Hippocampal formation (tissue), 2 donors: ENCODE measurements at regions not wholly inside any gene's neighbourhood (a gene's known extent, or its start where the extent isn't known, plus 50 kb on each side); places are given as distances from the start of the nearest gene placed in this dataset.
"Not testable (repeated sequence)": the region's sequence is repeated elsewhere in the genome, so short reads cannot be mapped to it uniquely, and the experiment has no call there.

Experiments used
- DNase-seq, 2 donors: peaks; one replicate each; lab custom pipeline; 2025; lab: John Stamatoyannopoulos, UW

DNA sequence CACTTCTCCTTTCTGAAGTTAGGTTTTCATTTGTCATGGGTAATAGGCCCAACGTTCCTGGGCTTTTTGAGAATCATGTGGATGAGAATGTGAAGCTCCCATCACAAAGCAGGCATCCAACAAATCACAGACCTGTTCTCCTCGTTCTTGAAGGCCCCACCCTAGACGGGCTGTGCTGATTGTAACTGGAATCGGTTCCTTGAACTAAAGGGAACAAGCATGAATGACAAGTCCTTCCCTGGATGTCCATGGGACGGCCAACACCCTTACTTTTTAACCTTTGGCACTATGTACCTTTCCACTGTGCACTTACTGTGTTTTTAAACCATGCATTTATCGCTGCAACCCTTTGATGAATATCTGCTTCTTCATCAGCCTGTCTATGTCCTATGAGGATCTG is 438.2 kb downstream of the CD83 start:
- DNase-seq: no peak

DNA sequence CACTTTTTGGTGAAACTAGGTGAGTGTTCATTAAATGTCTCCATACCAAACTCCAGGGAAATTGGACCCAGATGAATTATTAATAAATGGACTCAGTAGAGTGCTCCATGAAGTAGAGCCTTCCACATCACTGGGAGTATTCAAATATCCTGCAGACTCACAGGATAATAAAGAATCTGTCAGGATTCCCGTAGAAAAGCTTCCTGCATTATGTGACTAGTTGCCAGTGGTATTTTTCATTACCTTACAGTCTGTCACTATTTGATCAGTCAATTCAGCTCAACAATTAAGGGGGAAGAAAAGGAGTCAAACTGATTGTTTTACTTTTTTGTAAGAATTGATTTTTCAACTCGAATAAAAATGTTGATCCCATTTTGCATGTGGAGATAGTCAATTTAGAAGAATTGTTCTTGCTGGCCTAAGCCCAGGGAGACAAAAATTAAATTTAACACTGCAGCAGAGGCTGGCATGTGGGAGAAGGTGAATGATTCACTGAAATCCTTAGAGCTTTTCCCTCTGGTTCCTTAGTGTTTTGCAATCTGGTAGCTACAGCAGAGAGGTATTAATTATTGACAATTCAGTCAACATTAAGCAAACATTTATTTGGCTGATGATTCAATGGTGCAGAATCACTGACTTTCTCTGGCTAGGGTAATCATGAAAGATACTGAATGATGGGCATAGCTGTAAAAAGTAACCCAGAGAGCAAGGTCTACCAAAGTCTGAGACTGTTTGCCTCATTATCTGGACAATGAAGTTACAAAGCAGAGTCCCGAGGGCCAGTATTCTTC is 442.4 kb downstream of the CD83 start:
- DNase-seq: no peak

DNA sequence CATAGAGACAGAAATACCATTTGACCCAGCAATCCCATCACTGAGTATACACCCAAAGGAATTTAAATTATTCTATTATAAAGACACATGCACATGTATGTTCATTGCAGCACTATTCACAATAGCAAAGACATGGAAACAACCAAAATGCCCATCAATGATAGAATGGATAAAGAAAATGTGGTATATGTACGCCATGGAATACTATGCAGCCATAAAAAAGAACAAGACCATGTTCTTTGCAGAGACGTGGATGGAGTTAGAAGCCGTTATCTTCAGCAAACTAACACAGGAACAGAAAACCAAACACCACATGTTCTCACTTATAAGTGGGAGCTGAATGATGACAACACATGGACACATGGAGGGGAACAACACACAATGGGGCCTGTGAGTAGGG is 444.0 kb downstream of the CD83 start:
- DNase-seq: not testable (repeated sequence)

DNA sequence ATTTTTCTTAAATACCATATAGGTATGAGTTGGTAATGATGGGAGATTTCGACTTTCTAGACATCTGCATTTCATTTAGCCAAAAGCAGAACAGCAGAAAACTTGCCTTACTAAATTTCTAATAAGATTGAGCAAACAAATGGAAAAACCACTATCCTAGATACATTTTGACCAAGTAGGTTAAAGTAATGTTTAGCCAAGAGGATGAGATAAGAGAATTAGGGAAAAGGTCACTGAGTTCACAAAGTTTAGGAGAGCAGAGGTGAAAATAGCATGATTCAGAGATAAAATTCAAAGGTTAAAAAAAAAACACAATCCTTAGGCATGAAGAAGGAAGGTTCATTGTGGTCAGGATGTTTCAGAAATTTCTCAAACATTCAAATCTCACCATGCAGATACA is 450.3 kb downstream of the CD83 start:
- no peak for DNase-seq

DNA sequence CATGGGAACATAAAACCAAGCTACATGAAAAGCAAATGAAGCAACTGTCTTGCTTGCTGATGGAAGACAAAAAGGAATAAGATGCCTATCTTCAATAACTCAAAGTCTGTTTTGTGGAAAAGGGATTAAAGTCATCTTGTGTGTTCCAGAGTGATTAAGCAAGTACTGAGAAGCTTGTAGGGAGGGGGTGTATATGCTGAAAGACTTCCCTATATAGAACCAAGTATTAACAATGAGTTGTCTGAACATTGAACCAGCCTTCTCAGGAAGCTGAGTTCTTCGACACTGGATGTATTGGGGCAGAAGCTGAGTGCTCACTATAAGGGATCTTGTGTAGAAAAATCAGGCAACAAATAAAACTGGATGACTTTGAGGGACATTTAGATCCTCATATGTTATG is 451.8 kb downstream of the CD83 start:
- no peak for DNase-seq

DNA sequence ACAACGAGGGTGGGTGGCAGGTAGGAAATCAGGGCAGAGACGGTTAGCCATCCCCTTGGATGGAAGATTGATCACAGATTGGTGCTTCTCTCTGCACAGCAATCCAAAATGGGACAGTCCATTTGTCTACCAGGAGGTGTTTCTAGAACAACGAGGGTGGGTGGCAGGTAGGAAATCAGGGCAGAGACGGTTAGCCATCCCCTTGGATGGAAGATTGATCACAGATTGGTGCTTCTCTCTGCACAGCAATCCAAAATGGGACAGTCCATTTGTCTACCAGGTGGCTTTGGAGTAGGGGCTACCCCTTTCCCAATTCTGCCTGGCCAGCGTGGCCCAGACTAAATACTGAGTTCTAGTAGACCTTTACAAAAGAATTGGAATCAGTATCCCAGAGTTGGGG is 452.3 kb downstream of the CD83 start:
- DNase-seq: not testable (repeated sequence)

DNA sequence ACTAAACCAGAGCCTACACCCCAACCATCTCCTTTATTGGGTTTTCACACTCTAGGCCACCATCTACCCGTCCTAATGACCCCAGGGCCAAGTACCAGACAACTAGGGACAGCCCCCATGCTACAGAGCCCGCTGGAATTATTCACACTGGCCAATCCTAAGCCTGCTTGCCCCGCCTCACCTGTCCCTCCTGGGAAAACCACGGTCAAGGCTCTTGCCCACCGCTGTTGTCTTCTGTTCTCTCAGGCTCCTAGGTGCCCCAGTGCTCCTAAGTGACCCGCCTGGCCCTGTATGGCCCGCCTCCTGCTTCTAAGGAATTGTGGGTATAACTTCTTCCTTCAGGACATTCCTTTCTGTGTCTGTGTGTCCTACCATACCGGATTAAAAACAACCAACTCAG is 453.4 kb downstream of the CD83 start:
- DNase-seq: no peak

DNA sequence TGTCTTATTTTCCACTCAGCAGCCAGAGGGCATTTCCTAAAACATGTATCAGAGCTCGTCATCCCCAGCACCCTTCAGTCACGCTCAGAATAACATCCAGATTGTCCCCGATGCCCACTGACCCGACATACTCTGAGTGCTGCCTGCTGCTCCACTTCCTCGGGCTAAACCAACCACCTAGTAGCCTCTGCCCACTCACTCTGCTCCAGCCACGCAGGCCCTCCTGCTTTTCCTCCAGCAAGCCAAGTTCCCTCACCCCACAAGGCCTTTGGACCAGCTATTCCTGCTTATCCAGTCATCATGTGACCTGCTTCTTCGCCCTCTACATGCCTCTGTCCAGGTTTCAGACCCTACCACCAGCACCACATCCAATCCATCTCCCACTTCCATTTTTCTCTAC is 454.2 kb downstream of the CD83 start:
- DNase-seq: no peak

DNA sequence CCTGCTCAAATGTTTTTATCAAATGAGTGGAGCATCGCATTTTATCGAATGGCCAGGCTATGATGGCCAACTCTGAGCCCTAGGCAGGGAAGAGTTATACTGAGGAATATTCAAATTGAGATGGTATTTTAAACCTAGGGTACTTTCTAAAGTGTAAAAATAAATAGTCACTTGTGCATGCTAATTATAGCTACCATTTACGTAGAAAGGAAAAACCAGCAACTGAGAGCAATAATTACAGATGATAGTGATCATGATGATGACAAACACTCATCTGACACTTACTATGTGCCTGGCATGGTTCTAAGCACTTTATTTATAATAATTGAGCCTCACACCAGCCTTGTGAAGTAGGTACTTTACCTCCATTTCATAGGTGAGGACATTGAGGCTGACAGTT is 455.7 kb downstream of the CD83 start:
- no peak for DNase-seq

DNA sequence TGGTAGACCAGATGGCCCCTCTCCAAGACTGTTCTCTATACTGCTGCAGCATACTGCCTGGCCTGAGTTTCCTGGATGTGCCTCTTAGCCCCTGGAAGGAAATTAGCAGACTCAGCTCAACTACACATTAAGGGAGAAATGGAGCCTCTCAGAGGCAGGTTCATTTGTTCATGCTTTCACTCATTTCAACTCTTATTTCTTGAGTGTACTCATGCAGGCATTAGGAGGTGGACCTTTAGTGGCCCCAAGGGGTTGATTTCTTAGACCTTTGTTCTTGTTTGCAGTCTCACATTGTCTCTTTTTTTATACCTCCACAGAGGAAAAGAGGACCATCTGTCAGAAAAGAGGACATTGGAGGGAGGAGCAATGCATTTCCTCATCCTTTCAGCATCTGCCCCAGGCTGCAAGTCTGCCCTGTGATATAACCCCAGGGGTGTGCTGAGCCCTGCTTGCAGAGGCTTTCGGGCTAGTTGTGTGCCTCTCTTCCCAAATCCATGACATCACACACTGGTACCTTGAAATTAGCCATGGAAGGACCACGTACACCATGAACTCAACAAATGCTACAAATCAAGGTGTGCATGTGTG is 456.2 kb downstream of the CD83 start:
- no peak for DNase-seq

DNA sequence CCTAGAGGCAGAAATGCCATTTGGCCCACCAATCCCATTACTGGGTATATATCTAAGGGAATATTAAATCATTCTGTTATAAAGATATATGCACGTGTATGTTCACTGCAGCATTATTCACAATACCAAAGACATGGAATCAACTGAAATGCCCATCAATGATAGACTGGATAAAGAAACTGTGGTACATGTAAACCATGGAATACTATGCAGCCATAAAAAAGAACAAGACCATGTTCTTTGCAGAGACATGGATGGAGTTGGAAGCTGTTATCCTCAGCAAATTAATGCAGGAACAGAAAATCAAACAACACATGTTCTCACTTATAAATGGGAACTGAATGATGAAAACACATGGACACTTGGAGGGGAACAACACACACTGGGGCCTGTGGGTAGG is 458.4 kb downstream of the CD83 start:
- no peak for DNase-seq

DNA sequence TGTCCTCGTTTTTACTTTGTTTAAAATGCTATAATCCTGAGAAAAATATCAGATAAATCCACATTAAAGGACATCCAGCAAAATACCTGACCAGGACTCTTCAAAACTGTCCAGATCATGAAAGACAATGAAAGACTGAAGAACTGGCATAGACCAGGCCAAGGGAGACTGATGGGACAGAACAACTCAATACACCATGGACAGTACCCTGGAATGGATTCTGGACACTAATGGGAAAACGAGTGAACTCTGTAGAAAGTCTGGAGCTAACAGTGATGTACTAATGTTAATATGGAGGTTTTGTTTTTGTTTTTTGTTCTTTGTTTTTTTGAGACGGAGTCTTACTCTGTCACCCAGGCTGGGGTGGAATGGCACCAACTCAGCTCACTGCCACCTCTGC is 461.4 kb downstream of the CD83 start:
- no peak for DNase-seq

DNA sequence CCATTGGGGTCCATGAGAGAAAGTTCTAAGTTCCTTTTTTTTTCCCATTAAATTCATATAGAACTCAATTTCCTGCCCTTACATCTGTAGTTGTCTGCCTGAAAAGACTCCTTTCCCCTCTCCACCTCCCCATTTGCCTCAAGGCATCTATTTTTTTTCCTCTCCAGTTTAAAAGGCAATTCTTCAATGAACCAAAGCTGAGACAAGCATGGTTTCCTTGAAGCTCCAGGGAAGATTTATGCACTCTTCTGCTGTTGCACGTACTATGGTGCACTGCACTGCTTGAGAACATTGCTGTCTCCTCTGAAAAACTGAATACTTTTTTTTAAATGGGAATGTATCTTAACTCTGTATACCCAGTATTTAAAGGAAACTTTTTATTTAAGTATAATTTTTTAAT is 465.2 kb downstream of the CD83 start:
- DNase-seq: no peak

DNA sequence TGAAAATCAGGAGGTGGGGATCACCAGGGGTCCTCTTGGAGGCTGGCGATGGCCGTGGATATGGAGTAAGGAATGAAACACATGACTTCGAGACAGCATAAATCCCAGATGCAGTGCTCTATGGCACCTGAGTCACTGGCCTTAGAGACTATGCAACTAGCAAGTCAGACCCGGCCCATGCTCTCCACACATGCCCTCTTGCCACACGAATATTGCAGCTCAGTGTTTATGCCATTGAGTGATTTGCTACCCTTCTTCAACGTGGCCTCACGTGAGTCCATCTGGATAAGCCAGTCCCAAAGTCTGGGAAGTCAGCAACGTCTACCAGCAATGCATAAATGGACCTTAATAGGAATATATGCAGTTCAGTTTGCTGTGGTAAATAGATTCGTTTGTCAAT is 466.3 kb downstream of the CD83 start:
- no peak for DNase-seq

DNA sequence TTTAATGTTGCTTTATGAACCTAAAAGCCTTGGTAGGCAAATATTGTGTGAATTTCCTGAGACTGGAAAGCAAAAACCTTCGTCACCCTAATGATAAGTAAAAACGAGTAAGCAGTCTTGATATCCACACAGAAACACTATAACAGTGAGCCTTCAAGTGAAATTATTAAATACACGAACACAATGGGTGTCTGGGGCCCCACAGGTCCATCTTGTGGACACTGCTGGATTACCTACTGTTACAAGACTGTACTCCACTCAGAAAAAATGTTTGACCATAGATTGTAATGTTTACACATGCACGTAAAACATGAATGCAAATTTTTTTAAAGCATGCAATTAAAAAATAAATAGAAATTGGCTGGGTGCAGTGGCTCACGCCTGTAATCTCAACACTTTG is 466.9 kb downstream of the CD83 start:
- DNase-seq: no peak

DNA sequence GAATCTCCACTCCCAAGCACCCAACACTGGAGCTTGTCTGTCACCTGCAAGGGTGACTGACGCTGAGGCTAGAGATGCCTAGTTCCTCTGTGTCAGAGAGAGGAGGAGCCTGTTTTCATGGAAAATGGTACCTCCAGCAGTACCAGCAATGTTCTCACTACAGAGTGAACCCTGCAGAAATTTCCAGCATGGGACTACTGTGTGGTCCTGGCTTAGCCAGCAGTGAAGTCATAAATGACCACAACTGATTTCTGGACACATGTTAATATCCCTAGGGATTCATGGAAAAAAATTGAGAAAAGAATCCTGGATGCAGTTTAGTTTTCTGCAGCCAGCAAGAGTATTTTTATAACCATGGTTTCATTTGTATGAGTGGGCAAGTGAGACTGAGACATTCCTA is 468.1 kb downstream of the CD83 start:
- no peak for DNase-seq

DNA sequence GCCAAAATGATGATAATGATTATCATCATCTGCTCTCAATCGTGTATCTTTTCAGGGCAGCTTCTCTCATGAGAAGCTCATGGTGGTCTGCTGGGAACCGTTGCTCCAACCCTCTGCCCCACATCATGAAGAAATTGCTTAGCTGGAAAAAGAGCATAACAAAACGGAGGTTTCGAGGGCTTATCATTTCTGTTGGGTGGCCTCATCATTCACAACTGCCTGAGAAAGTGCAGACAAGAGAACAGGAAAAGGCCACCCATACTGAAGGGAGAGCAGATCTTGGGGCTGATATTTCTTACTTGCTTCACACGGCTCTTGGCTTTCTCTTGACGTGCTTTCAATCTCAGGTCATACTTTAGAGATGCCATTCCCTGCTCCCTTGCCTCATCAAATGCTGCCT is 471.6 kb downstream of the CD83 start:
- no peak for DNase-seq

DNA sequence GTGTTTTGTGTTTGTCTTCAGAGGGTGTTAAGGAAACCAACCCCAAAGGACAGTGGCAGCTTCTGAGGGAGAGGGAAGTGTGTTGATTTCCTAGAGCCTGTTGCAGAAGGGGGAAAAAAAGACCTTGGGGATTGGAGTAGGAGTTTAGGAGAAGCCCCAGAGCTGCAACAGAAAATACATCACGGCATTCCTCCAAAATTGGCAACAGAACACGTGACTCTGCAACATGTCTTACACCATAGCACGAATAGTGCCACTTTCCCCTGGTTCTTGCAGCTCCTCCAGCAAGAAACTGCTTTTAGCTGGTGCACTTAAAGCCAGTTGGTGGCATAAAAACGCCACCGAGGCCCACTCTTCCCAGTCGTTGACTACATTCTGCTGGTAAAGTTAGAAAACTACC is 473.0 kb downstream of the CD83 start:
- no peak for DNase-seq

DNA sequence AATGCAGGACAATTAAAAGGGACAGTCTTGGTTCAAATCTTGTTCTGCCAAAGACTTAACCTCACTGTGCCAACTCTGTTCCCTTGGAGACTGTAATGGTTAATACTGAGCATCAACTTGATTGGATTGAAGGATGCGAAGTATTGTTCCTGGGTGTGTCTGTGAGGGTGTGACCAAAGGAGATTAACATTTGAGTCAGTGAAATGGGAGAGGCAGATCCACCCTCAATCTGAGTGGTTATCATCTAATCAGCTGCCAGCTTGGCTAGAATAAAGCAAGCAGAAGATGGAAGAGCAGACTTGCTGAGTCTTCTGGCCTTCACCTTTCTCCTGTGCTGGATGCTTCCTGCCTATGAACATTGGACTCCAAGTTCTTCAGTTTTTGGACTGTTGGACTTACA is 474.4 kb downstream of the CD83 start:
- DNase-seq: no peak

DNA sequence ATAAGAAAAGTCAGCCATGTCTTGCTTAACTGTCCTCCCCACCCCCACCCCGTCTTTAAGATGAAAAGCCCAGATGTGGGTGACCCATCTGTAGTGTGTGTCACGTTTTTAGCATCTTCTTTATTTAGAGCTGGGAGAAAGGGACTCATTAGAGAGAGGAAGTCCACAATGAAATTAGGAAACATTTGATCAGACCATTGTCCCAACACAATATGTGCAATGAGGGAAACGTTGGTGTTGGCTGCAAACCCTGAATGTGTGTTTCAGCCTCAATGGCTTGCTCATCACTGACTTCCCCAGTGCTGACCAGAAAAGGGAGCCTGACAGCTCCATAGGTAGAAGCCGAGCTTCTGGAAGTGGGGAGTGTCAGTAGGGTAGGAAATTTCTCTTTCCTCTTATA is 475.7 kb downstream of the CD83 start:
- no peak for DNase-seq

DNA sequence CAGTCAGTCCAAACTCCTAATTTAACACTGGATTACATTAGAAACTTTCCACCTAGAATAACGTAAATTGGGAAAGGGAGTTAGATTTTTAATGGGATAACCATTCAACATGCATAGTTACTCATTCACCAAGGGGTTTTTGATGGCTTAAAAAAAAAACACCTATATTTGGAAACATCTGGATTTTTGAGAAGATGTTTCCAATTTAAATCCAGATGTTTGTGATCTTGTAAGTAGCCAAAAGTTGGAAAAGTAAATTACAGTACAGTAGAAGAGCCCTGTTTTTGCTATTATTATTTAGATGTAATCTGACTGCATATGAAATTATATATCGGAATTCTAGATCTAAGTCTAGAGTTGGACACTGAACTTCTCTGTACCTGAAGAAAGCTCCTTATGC is 478.2 kb downstream of the CD83 start:
- DNase-seq: no peak

DNA sequence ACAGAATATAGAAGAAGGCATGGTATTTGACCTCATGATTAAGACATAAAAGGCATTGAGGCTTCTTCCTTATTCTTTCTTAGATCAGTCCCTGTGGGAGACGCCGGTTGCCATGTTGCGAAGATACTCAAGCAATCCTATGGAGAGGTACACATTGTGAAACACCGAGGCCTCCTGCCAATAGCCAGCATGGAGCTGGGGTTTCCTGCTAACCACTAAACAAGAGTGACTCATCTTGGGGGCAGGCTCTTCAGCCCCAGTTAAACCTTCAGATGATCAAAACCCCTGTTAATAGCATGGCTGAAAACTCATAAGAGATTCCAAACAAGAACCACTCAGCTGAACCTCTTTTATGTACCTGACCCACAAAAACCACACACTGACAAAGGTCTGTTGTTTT is 478.8 kb downstream of the CD83 start:
- no peak for DNase-seq

DNA sequence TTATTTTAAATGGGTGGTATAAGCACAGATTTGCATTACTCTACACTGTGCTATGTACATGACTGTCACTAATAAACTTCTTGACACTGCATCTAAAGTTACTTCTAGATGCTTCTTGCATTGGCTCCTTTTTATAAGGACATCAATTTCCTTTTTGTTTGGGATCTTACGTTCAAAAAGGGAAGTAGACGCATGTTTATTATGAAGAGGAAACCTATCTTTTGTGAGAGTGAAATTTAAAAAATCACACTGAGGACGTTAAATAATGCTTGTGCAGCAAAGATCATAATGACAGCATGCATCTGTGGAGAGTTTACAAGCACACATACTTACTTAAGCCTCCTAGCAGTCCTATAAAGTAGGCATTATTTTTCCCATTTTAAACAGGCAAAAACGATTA is 479.5 kb downstream of the CD83 start:
- DNase-seq: no peak
